ENCODE measurements at regions not wholly inside any gene's neighbourhood (a gene's known extent, or its start where the extent isn't known, plus 50 kb on each side); places are given as distances from the start of the nearest gene placed in this dataset.

DNA sequence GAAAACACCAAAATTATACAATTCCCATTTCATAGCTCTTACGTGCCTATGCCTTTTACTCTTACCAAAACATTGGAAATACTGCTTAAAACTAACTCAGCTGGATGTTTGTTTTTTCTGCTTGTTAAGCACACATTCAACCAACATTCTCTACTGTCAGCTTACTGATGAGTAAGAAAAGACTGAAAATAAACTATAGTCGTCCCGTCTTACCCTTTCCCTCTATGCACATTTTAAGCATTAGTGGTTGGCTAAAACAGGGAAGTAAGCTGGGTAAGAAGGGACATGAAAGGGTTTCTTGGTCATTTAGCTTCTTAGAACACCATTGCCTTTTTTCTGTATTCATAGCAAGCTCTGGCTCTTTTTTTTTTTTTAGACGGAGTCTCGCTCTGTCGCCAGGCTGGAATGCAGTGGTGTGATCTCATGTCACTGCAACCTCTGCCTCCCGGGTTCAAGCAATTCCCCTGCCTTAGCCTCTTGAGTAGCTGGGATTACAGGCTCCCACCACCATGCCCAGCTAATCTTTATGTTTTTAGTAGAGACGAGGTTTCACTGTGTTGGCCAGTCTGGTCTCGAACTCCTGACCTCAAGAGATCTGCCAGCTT is 232.1 kb upstream of the PCSK5 start:
- no peak for TF ChIP-seq EZH2 (IDR thresholded peaks at IDR 0.05)
- no peak for TF ChIP-seq POLR2AphosphoS5 (IDR thresholded peaks at IDR 0.05; ENCODE audit: borderline replicate concordance, low read depth, low read length)
